Spleen (tissue), 7 donors: ENCODE measurements at regions not wholly inside any gene's neighbourhood (a gene's known extent, or its start where the extent isn't known, plus 50 kb on each side); places are given as distances from the start of the nearest gene placed in this dataset.
A peak's percentile ranks its signal among the peaks of the same experiment; 100 is the strongest.

Experiments used
- CTCF ChIP-seq, 11 experiments: fragments of 200-600 bp in 7 of 11; fragments of 450-650 bp in 4 of 11; sonication (generic) in 4 of 11; IDR thresholded peaks in 8 of 11; conservative IDR thresholded peaks in 3 of 11; 1 replicate in 7 of 11; 2 replicates in 4 of 11; pipeline versions ENCODE4 v1.4.0 to v1.8.0; 2016 to 2021; ENCODE audit warnings: antibody characterized with exemption in 11 of 11, inconsistent platforms in 4 of 11, mild to moderate bottlenecking in 1 of 11
- POLR2A ChIP-seq, 3 donors: fragments of 450-650 bp; IDR thresholded peaks; one replicate each; pipeline ENCODE4 v1.5.1; 2017; ENCODE audit warnings: antibody characterized with exemption in 3 of 3, mild to moderate bottlenecking in 1 of 3
- donor health status: DM: no; HTN: no; CAD: no; lungs with moderate emphysema.
- donor health status: DM: no; HTN: no; CAD: no.
- donor health status: DM: no; HTN: no; CAD: no.

DNA sequence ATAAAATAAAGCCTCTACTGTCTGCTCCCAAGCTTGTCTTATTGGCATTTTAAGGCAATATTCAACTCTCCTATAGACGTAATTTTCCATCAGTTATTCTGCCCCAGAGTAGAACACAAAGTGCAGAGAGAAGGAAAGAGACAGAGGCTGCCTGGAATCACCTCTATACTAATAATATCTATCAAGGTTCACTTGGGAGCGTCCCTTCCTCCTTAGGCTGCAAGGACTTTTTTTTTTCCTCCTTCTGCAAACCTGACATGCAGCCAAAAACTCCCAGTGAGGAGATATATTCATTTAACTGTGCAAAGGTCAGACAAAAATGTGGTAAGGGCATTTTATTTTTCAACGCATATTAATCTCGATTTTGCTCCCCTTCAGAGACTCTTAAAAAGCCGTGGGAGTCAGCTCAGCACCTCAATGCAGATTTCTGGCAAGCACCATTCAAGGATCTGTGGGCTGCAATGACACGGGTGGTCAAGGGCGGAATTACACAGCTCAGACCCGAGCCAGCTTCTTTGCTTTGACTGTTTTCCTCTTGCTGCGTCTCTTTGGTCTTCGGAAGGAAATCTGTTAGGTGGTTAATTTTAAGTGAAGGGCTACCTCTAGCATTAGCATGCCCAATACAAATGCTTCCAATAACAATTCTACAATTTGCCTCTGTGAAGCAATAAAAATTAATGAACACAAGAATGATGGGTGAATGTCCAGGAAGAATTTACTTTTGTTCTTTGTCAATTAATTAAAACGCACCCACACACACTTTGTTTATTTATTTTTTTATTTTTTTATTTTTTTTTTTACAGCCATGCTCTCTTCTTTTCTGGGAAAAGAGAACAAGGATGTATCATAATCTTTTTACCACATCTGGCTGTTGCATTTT, 587.7 kb upstream of the GRAMD2B start:
- TF ChIP-seq CTCF (IDR thresholded peaks at IDR 0.05 in 8 of 11, conservative IDR thresholded peaks at IDR 0.05 in 3 of 11), result peak in 9 of 11 experiments; percentile 13 to 52 (median 32)
- no peak for TF ChIP-seq POLR2A (IDR thresholded peaks at IDR 0.05)
